Sigmoid colon (tissue), 4 donors: ENCODE measurements at regions not wholly inside any gene's neighbourhood (a gene's known extent, or its start where the extent isn't known, plus 50 kb on each side); places are given as distances from the start of the nearest gene placed in this dataset.

Source experiments
- EP300 ChIP-seq, 4 donors: sonication (generic); formaldehyde crosslinking; IDR thresholded peaks; one replicate each; pipeline ENCODE4 v1.6.1; 2017; ENCODE audit warnings: antibody characterized with exemption in 4 of 4
- POLR2AphosphoS5 ChIP-seq, 4 donors: sonication (generic); formaldehyde crosslinking; IDR thresholded peaks; one replicate each; pipeline ENCODE4 v1.6.1; 2017; ENCODE audit warnings: antibody characterized with exemption in 4 of 4
- TF ChIP-seq, protein P1 (sequence below), 4 experiments: fragments of 450-650 bp in 3 of 4; fragments of 200-600 bp in 1 of 4; IDR thresholded peaks; one replicate each; pipeline ENCODE4 v1.5.1; 2016 to 2019; ENCODE audit warnings: antibody characterized with exemption in 4 of 4, mild to moderate bottlenecking in 3 of 4, moderate library complexity in 2 of 4

GRCh38 chr11:29211202-29211601 is 805.6 kb downstream of the KCNA4 start:
- TF ChIP-seq POLR2AphosphoS5 (IDR thresholded peaks at IDR 0.05) (no peak), EP300 (IDR thresholded peaks at IDR 0.05) (no peak)
- TF ChIP-seq, protein P1, sequence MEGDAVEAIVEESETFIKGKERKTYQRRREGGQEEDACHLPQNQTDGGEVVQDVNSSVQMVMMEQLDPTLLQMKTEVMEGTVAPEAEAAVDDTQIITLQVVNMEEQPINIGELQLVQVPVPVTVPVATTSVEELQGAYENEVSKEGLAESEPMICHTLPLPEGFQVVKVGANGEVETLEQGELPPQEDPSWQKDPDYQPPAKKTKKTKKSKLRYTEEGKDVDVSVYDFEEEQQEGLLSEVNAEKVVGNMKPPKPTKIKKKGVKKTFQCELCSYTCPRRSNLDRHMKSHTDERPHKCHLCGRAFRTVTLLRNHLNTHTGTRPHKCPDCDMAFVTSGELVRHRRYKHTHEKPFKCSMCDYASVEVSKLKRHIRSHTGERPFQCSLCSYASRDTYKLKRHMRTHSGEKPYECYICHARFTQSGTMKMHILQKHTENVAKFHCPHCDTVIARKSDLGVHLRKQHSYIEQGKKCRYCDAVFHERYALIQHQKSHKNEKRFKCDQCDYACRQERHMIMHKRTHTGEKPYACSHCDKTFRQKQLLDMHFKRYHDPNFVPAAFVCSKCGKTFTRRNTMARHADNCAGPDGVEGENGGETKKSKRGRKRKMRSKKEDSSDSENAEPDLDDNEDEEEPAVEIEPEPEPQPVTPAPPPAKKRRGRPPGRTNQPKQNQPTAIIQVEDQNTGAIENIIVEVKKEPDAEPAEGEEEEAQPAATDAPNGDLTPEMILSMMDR (IDR thresholded peaks at IDR 0.05) = no peak
